NCI-H526 (cell line): ENCODE measurements at regions not wholly inside any gene's neighbourhood (a gene's known extent, or its start where the extent isn't known, plus 50 kb on each side); places are given as distances from the start of the nearest gene placed in this dataset.

Experiments
- DNase-seq, 2 experiments: peaks; one replicate each; lab custom pipeline; 2025; lab: John Stamatoyannopoulos, UW

GRCh38 chr11:39294648-39295047 lies 2164.8 kb downstream of the LRRC4C start:
- DNase-seq: no peak

- no peak for DNase-seq
These were observed 2171.4 kb downstream of the LRRC4C start for GRCh38 chr11:39288011-39288410.

- DNase-seq: no peak
These were observed 2191.2 kb downstream of the LRRC4C start for GRCh38 chr11:39268176-39268690.

- DNase-seq: no peak
These were observed 2203.8 kb downstream of the LRRC4C start for GRCh38 chr11:39255648-39256047.

- no peak for DNase-seq
These were observed 2209.7 kb downstream of the LRRC4C start for GRCh38 chr11:39249566-39250365.

GRCh38 chr11:39247570-39248137 lies 2211.8 kb downstream of the LRRC4C start:
- no peak for DNase-seq

- DNase-seq: no peak
These were observed 2219.9 kb downstream of the LRRC4C start for GRCh38 chr11:39239553-39239952.

GRCh38 chr11:39236916-39237315 lies 2222.5 kb downstream of the LRRC4C start:
- DNase-seq: no peak

- DNase-seq: no peak
These were observed 2237.8 kb downstream of the LRRC4C start for GRCh38 chr11:39221550-39222138.

- no peak for DNase-seq
These were observed 2238.8 kb downstream of the LRRC4C start for GRCh38 chr11:39220501-39221230.

GRCh38 chr11:39220069-39220468 lies 2239.4 kb downstream of the LRRC4C start:
- DNase-seq: no peak

GRCh38 chr11:39209981-39210380 lies 2249.5 kb downstream of the LRRC4C start:
- DNase-seq: no peak

- DNase-seq: no peak
These were observed 2254.0 kb downstream of the LRRC4C start for GRCh38 chr11:39205236-39205995.

- DNase-seq: no peak
These were observed 2266.8 kb downstream of the LRRC4C start for GRCh38 chr11:39192671-39193070.

- DNase-seq: no peak
These were observed 2268.7 kb downstream of the LRRC4C start for GRCh38 chr11:39190751-39191150.

- DNase-seq: no peak
These were observed 2281.8 kb downstream of the LRRC4C start for GRCh38 chr11:39177678-39178077.

- DNase-seq: no peak
These were observed 2284.5 kb downstream of the LRRC4C start for GRCh38 chr11:39174965-39175364.

GRCh38 chr11:39174196-39174595 lies 2285.3 kb downstream of the LRRC4C start:
- DNase-seq: no peak

- DNase-seq: no peak
These were observed 2294.4 kb downstream of the LRRC4C start for GRCh38 chr11:39165021-39165420.

- no peak for DNase-seq
These were observed 2310.2 kb downstream of the LRRC4C start for GRCh38 chr11:39149214-39149613.

GRCh38 chr11:39145346-39145745 lies 2314.1 kb downstream of the LRRC4C start:
- DNase-seq: no peak
